Endothelial cell of umbilical vein (primary cell): ENCODE measurements at regions not wholly inside any gene's neighbourhood (a gene's known extent, or its start where the extent isn't known, plus 50 kb on each side); places are given as distances from the start of the nearest gene placed in this dataset.

Experiments used
- BruUV-seq: library from RNA; stranded (reverse); fragments of 400-500 nt; replicated peaks from 2 replicates; lab custom pipeline; 2021; lab: Mats Ljungman, UMichigan
- CTCF ChIA-PET: fragments of 300-600, 350-600 bp; sonication (Branson Sonifier 250); formaldehyde crosslinking; loops from one replicate; lab custom pipeline; 2021; ENCODE audit warnings: antibody characterized with exemption, inconsistent platforms; lab: Charles Lee
- POLR2A ChIA-PET: fragments of 300-600, 350-600 bp; sonication (Branson Sonifier 250); formaldehyde crosslinking; loops from one replicate; lab custom pipeline; 2021; ENCODE audit warnings: antibody characterized with exemption, inconsistent platforms; lab: Charles Lee
- DNase-seq: peaks from one replicate; pipeline ENCODE4 v3.0.0-alpha.2; 2011; ENCODE audit warnings: low read depth, low spot score
- FAIRE-seq: peaks from 2 replicates; lab custom pipeline; 2011; peaks lifted over from hg19 to GRCh38; lab: Jason Lieb, UNC
- H2AFZ ChIP-seq: 2 replicates; pipeline ENCODE4 v1.6.0; 2012; ENCODE audit warnings: low read depth, low read length, control low read depth, inconsistent platforms
- H3K27ac ChIP-seq: 2 replicates; pipeline ENCODE4 v1.5.1; 2011; ENCODE audit warnings: low read depth, mild to moderate bottlenecking, control low read depth, low read length, moderate library complexity; ENCODE audit not compliant: insufficient read depth
- H3K27me3 ChIP-seq, 2 experiments: 2 replicates each; pipeline versions ENCODE4 v1.6.0 to v1.6.1; 2011; ENCODE audit warnings: low read length in 2 of 2, mixed read lengths in 1 of 2; ENCODE audit not compliant: control insufficient read depth in 2 of 2, insufficient read depth in 2 of 2
- H3K36me3 ChIP-seq, 2 experiments: 2 replicates in 1 of 2; 3 replicates in 1 of 2; pipeline ENCODE4 v1.5.1; 2011; ENCODE audit warnings: low read length in 2 of 2, mild to moderate bottlenecking in 1 of 2, moderate library complexity in 1 of 2; ENCODE audit not compliant: control insufficient read depth in 2 of 2, insufficient read depth in 2 of 2; ENCODE audit errors: extremely low read depth in 1 of 2
- H3K4me1 ChIP-seq: 3 replicates; pipeline ENCODE4 v1.5.1; 2011; ENCODE audit warnings: mild to moderate bottlenecking, low read length; ENCODE audit not compliant: control insufficient read depth, insufficient read depth; ENCODE audit errors: extremely low read depth
- H3K4me2 ChIP-seq: 2 replicates; pipeline ENCODE4 v1.6.1; 2011; ENCODE audit warnings: low read length, control low read depth, mixed read lengths; ENCODE audit not compliant: insufficient read depth
- H3K4me3 ChIP-seq, 3 experiments: fragments of 200-600 bp in 1 of 3; sonication (generic), shearing (Covaris generic) in 1 of 3; replicated peaks in 1 of 3; 2 replicates each; pipeline ENCODE4 v1.5.1; 2011 to 2016; ENCODE audit warnings: control low read depth in 3 of 3, low read length in 3 of 3, mild to moderate bottlenecking in 2 of 3, inconsistent platforms in 1 of 3, low read depth in 1 of 3, moderate library complexity in 1 of 3; ENCODE audit not compliant: insufficient read depth in 1 of 3
- H3K79me2 ChIP-seq: 2 replicates; pipeline ENCODE4 v1.6.0; 2012; ENCODE audit warnings: low read length, inconsistent platforms; ENCODE audit not compliant: control insufficient read depth, insufficient read depth
- H3K9ac ChIP-seq: replicated peaks from 2 replicates; pipeline ENCODE3; 2011; ENCODE audit warnings: low read length, control low read depth; ENCODE audit not compliant: insufficient read depth; ENCODE audit errors: extremely low read depth
- H3K9me1 ChIP-seq: replicated peaks from 3 replicates; pipeline ENCODE4 v1.6.0; 2011; ENCODE audit warnings: mild to moderate bottlenecking, low read length; ENCODE audit not compliant: control insufficient read depth, insufficient read depth; ENCODE audit errors: extremely low read depth
- H3K9me3 ChIP-seq: replicated peaks from 2 replicates; pipeline ENCODE4 v1.5.1; 2012; ENCODE audit warnings: low read length, inconsistent platforms; ENCODE audit not compliant: control insufficient read depth, insufficient read depth
- H4K20me1 ChIP-seq: replicated peaks from 2 replicates; pipeline ENCODE3; 2011; ENCODE audit warnings: mild to moderate bottlenecking, low read length; ENCODE audit not compliant: control insufficient read depth, insufficient read depth; ENCODE audit errors: extremely low read depth
- EZH2 ChIP-seq: IDR thresholded peaks from 2 replicates; pipeline ENCODE4 v1.6.1; 2012; ENCODE audit warnings: borderline replicate concordance, low read depth, mild to moderate bottlenecking, moderate library complexity, low read length, inconsistent platforms; ENCODE audit not compliant: severe bottlenecking
- FOS ChIP-seq: IDR thresholded peaks from 2 replicates; pipeline ENCODE4 v1.6.1; 2011; ENCODE audit warnings: mild to moderate bottlenecking, low read length, moderate library complexity, borderline replicate concordance; ENCODE audit not compliant: insufficient read depth
- GATA2 ChIP-seq: IDR thresholded peaks from 2 replicates; pipeline ENCODE4 v1.7.0; 2011; ENCODE audit warnings: low read depth, mild to moderate bottlenecking, moderate library complexity, mixed read lengths, low read length; ENCODE audit not compliant: insufficient read length, insufficient read depth
- JUN ChIP-seq: IDR thresholded peaks from 2 replicates; pipeline ENCODE4 v1.6.1; 2011; ENCODE audit warnings: borderline replicate concordance, low read depth; ENCODE audit not compliant: insufficient read length, insufficient read depth
- MYC ChIP-seq: IDR thresholded peaks from one replicate; pipeline ENCODE4 v1.6.1; 2011; ENCODE audit warnings: mild to moderate bottlenecking, low read depth, low read length
- POLR2A ChIP-seq: IDR thresholded peaks from 2 replicates; pipeline ENCODE4 v1.6.1; 2012; ENCODE audit warnings: low read depth, mild to moderate bottlenecking, control low read depth, low read length
- POLR2AphosphoS5 ChIP-seq: IDR thresholded peaks from 2 replicates; pipeline ENCODE4 v1.6.1; 2012; ENCODE audit warnings: low read depth, mild to moderate bottlenecking, control low read depth, low read length, moderate library complexity; ENCODE audit not compliant: insufficient read depth
- dilution Hi-C: fragments of 300-500 bp; cut with MboI; formaldehyde crosslinking; loops from one replicate; pipeline ENCODE4 v1.15.0; 2019; ENCODE audit warnings: low sequenced_read_pairs; ENCODE audit not compliant: extremely low pct_ligation_motif_present
- intact Hi-C: fragments of 100-400 bp; cut with micrococcal nuclease; formaldehyde crosslinking; loops from one replicate; pipeline ENCODE4 v1.10.0; 2022
- TF ChIP-seq, protein P1 (sequence below), 2 donors: IDR thresholded peaks; 1 replicate in 1 of 2; 2 replicates in 1 of 2; pipeline ENCODE4 v1.5.1; 2011; ENCODE audit warnings: low read length in 2 of 2, mild to moderate bottlenecking in 2 of 2, moderate library complexity in 2 of 2, control low read depth in 1 of 2, inconsistent platforms in 1 of 2, low read depth in 1 of 2; ENCODE audit not compliant: insufficient read depth in 1 of 2; ENCODE audit errors: extremely low read depth in 1 of 2
- TF ChIP-seq, protein P2 (sequence below): IDR thresholded peaks from 2 replicates; pipeline ENCODE4 v1.6.1; 2011; ENCODE audit not compliant: insufficient read depth, insufficient read length

DNA sequence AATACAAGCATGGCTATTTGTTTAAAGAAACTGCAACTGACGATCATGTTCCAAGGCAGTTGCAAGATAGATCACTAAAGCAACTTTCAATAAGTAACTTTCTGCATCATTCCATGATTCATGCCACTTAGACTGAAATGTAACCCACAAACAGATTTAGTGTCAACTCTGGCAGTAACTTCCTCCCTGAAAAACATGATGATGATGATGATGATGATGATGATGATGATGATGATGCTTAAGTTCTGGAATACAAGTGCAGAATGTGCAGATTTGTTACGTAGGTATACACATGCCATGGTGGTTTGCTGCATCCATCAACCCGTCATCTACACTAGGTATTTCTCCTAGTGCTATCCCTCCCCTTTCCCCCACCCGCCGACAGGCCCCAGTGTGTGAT lies 754.7 kb downstream of the INHBA start:
- Histone ChIP-seq H3K27ac (no peak overlapping the region), H3K27me3 (no peaks in the 10 kb centered on the region), H3K9ac (no peak overlapping the region), H3K36me3 (no peaks in the 10 kb centered on the region), H4K20me1 (no peaks in the 10 kb centered on the region), H3K79me2 (no peaks in the 10 kb centered on the region), H2AFZ (no peak overlapping the region), H3K4me2 (no peak overlapping the region), H3K9me3 (no peaks in the 10 kb centered on the region), H3K4me1 (no peaks in the 10 kb centered on the region), H3K9me1 (no peaks in the 10 kb centered on the region), H3K4me3 (no peak overlapping the region)
- DNase-seq (no peak), FAIRE-seq (no peak)
- CTCF ChIA-PET, result no interaction called here
- POLR2A ChIA-PET, result no interaction called here
- dilution Hi-C loops, result no loop called here
- intact Hi-C loops, result no loop called here
- TF ChIP-seq, protein P1, sequence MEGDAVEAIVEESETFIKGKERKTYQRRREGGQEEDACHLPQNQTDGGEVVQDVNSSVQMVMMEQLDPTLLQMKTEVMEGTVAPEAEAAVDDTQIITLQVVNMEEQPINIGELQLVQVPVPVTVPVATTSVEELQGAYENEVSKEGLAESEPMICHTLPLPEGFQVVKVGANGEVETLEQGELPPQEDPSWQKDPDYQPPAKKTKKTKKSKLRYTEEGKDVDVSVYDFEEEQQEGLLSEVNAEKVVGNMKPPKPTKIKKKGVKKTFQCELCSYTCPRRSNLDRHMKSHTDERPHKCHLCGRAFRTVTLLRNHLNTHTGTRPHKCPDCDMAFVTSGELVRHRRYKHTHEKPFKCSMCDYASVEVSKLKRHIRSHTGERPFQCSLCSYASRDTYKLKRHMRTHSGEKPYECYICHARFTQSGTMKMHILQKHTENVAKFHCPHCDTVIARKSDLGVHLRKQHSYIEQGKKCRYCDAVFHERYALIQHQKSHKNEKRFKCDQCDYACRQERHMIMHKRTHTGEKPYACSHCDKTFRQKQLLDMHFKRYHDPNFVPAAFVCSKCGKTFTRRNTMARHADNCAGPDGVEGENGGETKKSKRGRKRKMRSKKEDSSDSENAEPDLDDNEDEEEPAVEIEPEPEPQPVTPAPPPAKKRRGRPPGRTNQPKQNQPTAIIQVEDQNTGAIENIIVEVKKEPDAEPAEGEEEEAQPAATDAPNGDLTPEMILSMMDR (IDR thresholded peaks at IDR 0.05; ENCODE audit: extremely low read depth in 1 of 2, insufficient read depth in 1 of 2, low read depth in 1 of 2, low read length in 2 of 2), result no peak
- TF ChIP-seq GATA2, result no peak
- TF ChIP-seq FOS, result no peak
- TF ChIP-seq POLR2A, result no peak
- TF ChIP-seq MYC, result no peak
- no peak for TF ChIP-seq POLR2AphosphoS5
- TF ChIP-seq EZH2, result no peak
- TF ChIP-seq, protein P2, sequence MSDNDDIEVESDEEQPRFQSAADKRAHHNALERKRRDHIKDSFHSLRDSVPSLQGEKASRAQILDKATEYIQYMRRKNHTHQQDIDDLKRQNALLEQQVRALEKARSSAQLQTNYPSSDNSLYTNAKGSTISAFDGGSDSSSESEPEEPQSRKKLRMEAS, result no peak
- TF ChIP-seq JUN, result no peak
- BruUV-seq, result no TSS peak
